ENCODE measurements at regions not wholly inside any gene's neighbourhood (a gene's known extent, or its start where the extent isn't known, plus 50 kb on each side); places are given as distances from the start of the nearest gene placed in this dataset.
"Not testable (repeated sequence)": the region's sequence is repeated elsewhere in the genome, so short reads cannot be mapped to it uniquely, and the experiment has no call there.

DNA sequence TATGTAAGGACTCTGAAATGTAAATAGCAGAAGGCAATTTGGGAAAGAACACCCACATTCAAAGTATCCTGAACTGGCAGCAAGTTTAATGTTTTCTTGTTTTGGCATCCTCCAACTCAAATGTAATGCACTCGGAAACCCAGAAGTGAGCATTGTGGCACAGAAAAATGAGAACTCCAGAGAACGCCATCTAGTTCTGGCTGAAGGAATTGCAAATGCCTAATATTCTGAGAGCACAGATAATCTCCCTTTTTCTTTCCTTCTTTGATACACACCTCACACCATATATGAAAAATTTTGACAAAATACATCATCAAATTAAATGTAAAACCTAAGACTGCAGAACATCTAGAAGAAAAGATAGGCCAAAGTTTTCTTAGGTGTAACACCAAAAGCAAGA is 52.1 kb downstream of the PWWP3B start:
- no peaks in the 10 kb centered on the region for H3K27me3 ChIP-seq (ENCODE audit: control insufficient read depth, insufficient read depth, low read length)
- no peak for DNase-seq (ENCODE audit: low read depth)

DNA sequence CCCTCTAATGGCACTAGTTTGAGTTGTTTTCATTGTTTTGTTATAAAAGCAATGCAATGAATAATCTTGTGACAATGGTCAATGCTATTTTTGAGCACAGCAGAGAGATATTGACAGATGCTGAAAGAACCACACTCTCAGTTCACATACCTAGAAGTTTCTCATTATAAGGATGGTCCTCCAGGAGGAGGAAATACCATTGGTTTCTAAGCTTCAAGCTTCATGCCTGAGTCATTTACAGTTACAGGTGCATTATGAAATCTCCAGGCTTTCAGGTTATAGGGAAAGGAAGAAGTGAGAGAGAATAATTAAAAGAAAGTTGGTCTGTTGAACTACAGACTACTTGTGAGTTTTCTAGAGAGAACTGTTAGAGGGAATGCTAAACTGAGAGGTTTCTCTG is 75.3 kb downstream of the PWWP3B start:
- DNase-seq (ENCODE audit: low read depth) = no peak
- TF ChIP-seq, protein P1, sequence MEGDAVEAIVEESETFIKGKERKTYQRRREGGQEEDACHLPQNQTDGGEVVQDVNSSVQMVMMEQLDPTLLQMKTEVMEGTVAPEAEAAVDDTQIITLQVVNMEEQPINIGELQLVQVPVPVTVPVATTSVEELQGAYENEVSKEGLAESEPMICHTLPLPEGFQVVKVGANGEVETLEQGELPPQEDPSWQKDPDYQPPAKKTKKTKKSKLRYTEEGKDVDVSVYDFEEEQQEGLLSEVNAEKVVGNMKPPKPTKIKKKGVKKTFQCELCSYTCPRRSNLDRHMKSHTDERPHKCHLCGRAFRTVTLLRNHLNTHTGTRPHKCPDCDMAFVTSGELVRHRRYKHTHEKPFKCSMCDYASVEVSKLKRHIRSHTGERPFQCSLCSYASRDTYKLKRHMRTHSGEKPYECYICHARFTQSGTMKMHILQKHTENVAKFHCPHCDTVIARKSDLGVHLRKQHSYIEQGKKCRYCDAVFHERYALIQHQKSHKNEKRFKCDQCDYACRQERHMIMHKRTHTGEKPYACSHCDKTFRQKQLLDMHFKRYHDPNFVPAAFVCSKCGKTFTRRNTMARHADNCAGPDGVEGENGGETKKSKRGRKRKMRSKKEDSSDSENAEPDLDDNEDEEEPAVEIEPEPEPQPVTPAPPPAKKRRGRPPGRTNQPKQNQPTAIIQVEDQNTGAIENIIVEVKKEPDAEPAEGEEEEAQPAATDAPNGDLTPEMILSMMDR (IDR thresholded peaks at IDR 0.05; ENCODE audit: insufficient read depth, low read length, poor library complexity, severe bottlenecking) = no peak
- H3K27me3 ChIP-seq (ENCODE audit: control insufficient read depth, insufficient read depth, low read length) = no peaks in the 10 kb centered on the region

More for the DNA sequence above, 52.1 kb downstream of the PWWP3B start:
- H3K36me3 ChIP-seq (ENCODE audit: control insufficient read depth, insufficient read depth, low read length) = no peaks in the 10 kb centered on the region
- TF ChIP-seq, protein P1 (IDR thresholded peaks at IDR 0.05; ENCODE audit: insufficient read depth, low read length, poor library complexity, severe bottlenecking) = peak; percentile 53
- no peak overlapping the region for H3K4me3 ChIP-seq (ENCODE audit: low read depth, low read length)

GRCh38 chrX:106246511-106246910 is 78.4 kb downstream of the PWWP3B start:
- no peak overlapping the region for H3K4me3 ChIP-seq (ENCODE audit: low read depth, low read length)
- no peaks in the 10 kb centered on the region for H3K27me3 ChIP-seq (ENCODE audit: control insufficient read depth, insufficient read depth, low read length)
- DNase-seq (ENCODE audit: low read depth) = peak; percentile 16
- TF ChIP-seq, protein P1 (IDR thresholded peaks at IDR 0.05; ENCODE audit: insufficient read depth, low read length, poor library complexity, severe bottlenecking) = no peak
- no peaks in the 10 kb centered on the region for H3K36me3 ChIP-seq (ENCODE audit: control insufficient read depth, insufficient read depth, low read length)

More for the DNA sequence above, 75.3 kb downstream of the PWWP3B start:
- Histone ChIP-seq H3K36me3 (ENCODE audit: control insufficient read depth, insufficient read depth, low read length) (no peaks in the 10 kb centered on the region), H3K4me3 (ENCODE audit: low read depth, low read length) (no peak overlapping the region)

GRCh38 chrX:106247162-106247561 is 79.1 kb downstream of the PWWP3B start:
- Histone ChIP-seq H3K4me3 (ENCODE audit: low read depth, low read length) (no peak overlapping the region), H3K27me3 (ENCODE audit: control insufficient read depth, insufficient read depth, low read length) (no peaks in the 10 kb centered on the region), H3K36me3 (ENCODE audit: control insufficient read depth, insufficient read depth, low read length) (no peaks in the 10 kb centered on the region)
- DNase-seq (ENCODE audit: low read depth) = peak; percentile 47
- TF ChIP-seq, protein P1 (IDR thresholded peaks at IDR 0.05; ENCODE audit: insufficient read depth, low read length, poor library complexity, severe bottlenecking) = no peak

DNA sequence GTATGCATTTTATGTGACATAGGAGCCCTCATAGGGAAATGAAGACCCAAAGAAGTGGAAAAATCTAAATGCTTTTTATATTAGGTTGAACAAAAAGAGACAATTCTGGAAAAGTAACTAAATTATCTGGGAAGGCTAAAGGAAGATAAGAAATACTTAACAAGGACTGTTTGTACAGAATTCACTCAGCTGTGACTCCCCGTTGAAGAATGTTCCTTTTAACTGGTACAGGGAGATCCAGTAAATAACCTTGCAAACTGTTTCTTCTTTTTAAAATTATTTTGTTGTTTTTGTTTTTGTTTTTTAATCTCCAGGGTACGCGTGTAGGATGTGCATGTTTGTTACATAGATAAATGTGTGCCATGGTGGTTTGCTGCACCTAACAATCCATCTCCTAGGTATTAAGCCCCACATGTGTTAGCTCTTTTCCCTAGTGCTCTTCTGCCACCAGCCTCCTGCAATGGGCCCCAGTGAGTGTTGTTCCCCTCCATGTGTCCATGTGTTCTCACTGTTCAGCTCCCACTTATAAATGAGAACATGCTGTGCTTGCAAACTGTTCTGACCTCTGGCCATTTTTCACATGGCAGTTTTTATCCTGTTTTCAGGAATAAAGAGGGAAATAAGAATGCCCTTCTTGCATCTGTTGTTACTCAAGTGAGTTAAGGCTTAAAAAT is 81.7 kb downstream of the PWWP3B start:
- TF ChIP-seq, protein P1 (IDR thresholded peaks at IDR 0.05; ENCODE audit: insufficient read depth, low read length, poor library complexity, severe bottlenecking) = no peak
- no peaks in the 10 kb centered on the region for H3K27me3 ChIP-seq (ENCODE audit: control insufficient read depth, insufficient read depth, low read length)
- no peak for DNase-seq (ENCODE audit: low read depth)
- H3K4me3 ChIP-seq (ENCODE audit: low read depth, low read length) = no peak overlapping the region
- H3K36me3 ChIP-seq (ENCODE audit: control insufficient read depth, insufficient read depth, low read length) = no peaks in the 10 kb centered on the region

DNA sequence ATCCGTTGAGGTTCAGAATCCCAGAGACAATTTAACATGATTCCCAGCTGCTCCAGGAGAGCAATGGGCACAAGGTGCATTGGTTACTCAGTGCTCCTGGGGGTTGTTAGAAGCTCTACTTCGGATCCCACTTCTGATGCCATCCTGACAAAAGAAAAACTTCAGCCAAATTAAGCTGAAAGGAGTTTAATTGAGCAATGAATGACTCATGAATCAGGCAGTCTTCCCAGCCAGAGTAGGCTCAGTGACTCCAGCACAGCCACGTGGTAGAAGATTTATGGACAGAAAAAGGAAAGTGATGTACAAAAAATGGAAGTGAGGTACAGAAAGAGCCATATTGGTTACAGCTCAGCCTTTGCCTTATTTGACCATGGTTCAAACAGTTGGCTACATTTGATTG is 95.7 kb downstream of the PWWP3B start:
- H3K27me3 ChIP-seq (ENCODE audit: control insufficient read depth, insufficient read depth, low read length) = no peaks in the 10 kb centered on the region
- no peaks in the 10 kb centered on the region for H3K36me3 ChIP-seq (ENCODE audit: control insufficient read depth, insufficient read depth, low read length)
- DNase-seq (ENCODE audit: low read depth) = no peak
- TF ChIP-seq, protein P1 (IDR thresholded peaks at IDR 0.05; ENCODE audit: insufficient read depth, low read length, poor library complexity, severe bottlenecking) = no peak
- H3K4me3 ChIP-seq (ENCODE audit: low read depth, low read length) = no peak overlapping the region

DNA sequence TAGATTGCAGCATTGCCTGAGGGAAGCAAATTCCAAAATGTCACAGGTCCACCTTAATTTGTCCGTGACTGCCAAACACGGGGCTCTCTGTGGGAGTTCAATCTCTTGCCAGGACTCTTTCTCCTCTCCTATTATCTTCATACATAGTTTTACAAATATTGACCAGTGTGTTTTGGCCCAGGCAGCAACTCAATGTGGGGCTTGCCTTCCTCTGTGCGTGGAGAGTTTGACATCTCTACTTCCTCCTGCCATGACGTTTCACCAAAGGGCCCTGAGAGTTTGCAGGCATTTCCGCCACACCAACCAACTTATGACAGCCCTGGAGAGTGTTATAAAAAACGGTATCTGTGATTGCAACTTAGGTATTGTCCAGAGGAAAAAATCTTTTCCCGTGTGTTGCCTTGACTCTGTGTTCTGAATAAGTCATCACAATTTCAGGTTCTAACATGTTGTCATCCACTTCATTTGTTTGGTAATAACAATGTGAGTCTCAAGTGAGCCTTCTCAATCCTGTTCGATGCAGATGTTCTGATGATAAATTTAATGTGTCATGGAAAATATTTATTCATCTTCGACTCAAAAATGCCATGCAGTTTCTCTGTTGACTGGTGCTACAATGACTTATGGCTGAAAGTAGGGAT is 106.0 kb downstream of the PWWP3B start:
- not testable (repeated sequence) for H3K36me3 ChIP-seq (ENCODE audit: control insufficient read depth, insufficient read depth, low read length); H3K27me3 ChIP-seq (ENCODE audit: control insufficient read depth, insufficient read depth, low read length); H3K4me3 ChIP-seq (ENCODE audit: low read depth, low read length); DNase-seq (ENCODE audit: low read depth)

DNA sequence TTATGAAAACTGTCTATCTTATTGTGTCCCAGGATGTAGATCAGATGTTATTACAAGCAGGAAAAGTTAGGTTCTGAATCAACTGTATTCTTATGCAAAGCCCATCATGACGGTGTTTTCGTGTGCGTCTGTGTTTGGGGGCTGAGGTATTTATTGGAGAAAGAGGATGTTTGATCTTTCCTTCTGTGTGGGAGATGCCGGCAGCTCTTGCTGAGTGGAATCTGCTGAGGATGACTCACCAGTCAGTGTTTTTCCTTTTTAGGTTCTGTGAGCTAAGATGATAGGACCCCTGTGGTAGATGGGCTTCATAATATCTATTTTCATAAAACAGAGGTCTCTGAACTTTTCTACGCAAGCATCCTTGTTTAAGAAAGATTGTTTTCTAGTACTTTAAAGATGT is 107.1 kb downstream of the PWWP3B start:
- not testable (repeated sequence) for H3K27me3 ChIP-seq (ENCODE audit: control insufficient read depth, insufficient read depth, low read length); H3K4me3 ChIP-seq (ENCODE audit: low read depth, low read length); H3K36me3 ChIP-seq (ENCODE audit: control insufficient read depth, insufficient read depth, low read length); DNase-seq (ENCODE audit: low read depth)

Data from kidney epithelial cell (primary cell).